Loucy (cell line): ENCODE measurements at regions not wholly inside any gene's neighbourhood (a gene's known extent, or its start where the extent isn't known, plus 50 kb on each side); places are given as distances from the start of the nearest gene placed in this dataset.

Source experiments
- H2AFZ ChIP-seq: fragments of 200-600 bp; sonication (generic); 2 replicates; pipeline ENCODE4 v1.6.0; 2016; ENCODE audit warnings: antibody characterized with exemption, mild to moderate bottlenecking, low read length, moderate library complexity
- H3F3A ChIP-seq: fragments of 200-600 bp; 2 replicates; pipeline ENCODE4 v1.6.0; 2016; ENCODE audit warnings: antibody characterized with exemption, low read depth, mild to moderate bottlenecking
- H3K27me3 ChIP-seq: fragments of 200-600 bp; sonication (generic); 2 replicates; pipeline ENCODE4 v1.6.1; 2014; ENCODE audit warnings: low read length, mild to moderate bottlenecking; ENCODE audit not compliant: insufficient read depth, poor library complexity, severe bottlenecking
- H3K36me3 ChIP-seq: fragments of 200-600 bp; sonication (generic); 2 replicates; pipeline ENCODE4 v1.6.1; 2016; ENCODE audit warnings: low read length; ENCODE audit not compliant: insufficient read depth
- H3K4me1 ChIP-seq: fragments of 200-600 bp; sonication (generic); 2 replicates; pipeline ENCODE4 v1.5.1; 2014; ENCODE audit warnings: low read length, mild to moderate bottlenecking; ENCODE audit not compliant: insufficient read depth, poor library complexity, severe bottlenecking
- H3K4me2 ChIP-seq: fragments of 200-600 bp; sonication (generic); 2 replicates; pipeline ENCODE4 v1.6.0; 2014; ENCODE audit warnings: antibody characterized with exemption, low read length, low read depth, mild to moderate bottlenecking; ENCODE audit not compliant: poor library complexity, severe bottlenecking
- H3K4me3 ChIP-seq: fragments of 200-600 bp; sonication (generic); 2 replicates; pipeline ENCODE4 v1.5.1; 2014; ENCODE audit warnings: low read length, mild to moderate bottlenecking, mixed read lengths; ENCODE audit not compliant: poor library complexity, severe bottlenecking
- H3K79me2 ChIP-seq: fragments of 200-600 bp; sonication (generic); 2 replicates; pipeline ENCODE4 v1.6.1; 2014; ENCODE audit warnings: low read length; ENCODE audit not compliant: insufficient read depth
- H3K9ac ChIP-seq: fragments of 200-600 bp; sonication (generic); 2 replicates; pipeline ENCODE4 v1.6.0; 2014; ENCODE audit warnings: mild to moderate bottlenecking, low read depth, low read length, moderate library complexity; ENCODE audit not compliant: poor library complexity, severe bottlenecking
- H3K9me2 ChIP-seq: fragments of 200-600 bp; sonication (generic); replicated peaks from 2 replicates; pipeline ENCODE4 v1.6.1; 2016; ENCODE audit warnings: low read depth, low read length, mixed read lengths
- H3K9me3 ChIP-seq: fragments of 200-600 bp; sonication (generic); 2 replicates; pipeline ENCODE4 v1.6.1; 2014; ENCODE audit warnings: mild to moderate bottlenecking, antibody characterized with exemption, low read length, low read depth; ENCODE audit not compliant: insufficient read depth
- H4K20me1 ChIP-seq: fragments of 200-600 bp; sonication (generic); 2 replicates; pipeline ENCODE4 v1.6.0; 2014; ENCODE audit warnings: antibody characterized with exemption, low read length, mild to moderate bottlenecking; ENCODE audit not compliant: insufficient read depth, poor library complexity, severe bottlenecking
- EZH2phosphoT487 ChIP-seq: fragments of 200-600 bp; IDR thresholded peaks from 2 replicates; pipeline ENCODE4 v1.6.1; 2018; ENCODE audit warnings: antibody characterized with exemption, mild to moderate bottlenecking, moderate library complexity, borderline replicate concordance
- TF ChIP-seq, protein P1 (sequence below): fragments of 200-600 bp; sonication (generic); conservative IDR thresholded peaks from 2 replicates; pipeline ENCODE4 v1.5.1; 2014; ENCODE audit warnings: mild to moderate bottlenecking, antibody characterized with exemption, low read length

DNA sequence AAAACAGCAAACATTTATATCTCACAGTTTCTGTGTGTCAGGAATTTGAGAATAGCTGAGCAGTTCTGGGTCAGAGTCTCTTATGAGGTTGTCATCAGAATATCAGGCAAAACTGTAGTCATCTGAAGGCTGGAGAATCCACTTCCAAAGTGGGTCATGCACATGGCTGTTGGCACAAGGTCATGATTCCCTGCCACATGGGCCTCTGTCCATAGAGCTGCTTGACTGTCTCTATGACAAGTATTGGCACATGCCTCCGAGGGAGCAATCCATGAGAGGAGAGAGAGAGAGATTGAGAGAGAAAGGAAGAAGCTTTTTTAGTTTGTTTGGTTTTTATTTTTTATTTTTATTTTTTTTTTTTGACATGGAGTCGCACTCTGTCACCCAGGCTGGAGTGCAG is 101.8 kb upstream of the DDX18 start:
- Histone ChIP-seq H3K79me2 (no peaks in the 10 kb centered on the region), H3K9me3 (no peaks in the 10 kb centered on the region), H3K9me2 (no peaks in the 10 kb centered on the region), H3K9ac (no peak overlapping the region), H2AFZ (no peak overlapping the region), H4K20me1 (no peaks in the 10 kb centered on the region), H3K27me3 (no peaks in the 10 kb centered on the region), H3K36me3 (no peaks in the 10 kb centered on the region), H3F3A (no peaks in the 10 kb centered on the region), H3K4me1 (peaks cover 5% of the 10 kb centered on the region), H3K4me3 (no peak overlapping the region), H3K4me2 (no peak overlapping the region)
- TF ChIP-seq, protein P1, sequence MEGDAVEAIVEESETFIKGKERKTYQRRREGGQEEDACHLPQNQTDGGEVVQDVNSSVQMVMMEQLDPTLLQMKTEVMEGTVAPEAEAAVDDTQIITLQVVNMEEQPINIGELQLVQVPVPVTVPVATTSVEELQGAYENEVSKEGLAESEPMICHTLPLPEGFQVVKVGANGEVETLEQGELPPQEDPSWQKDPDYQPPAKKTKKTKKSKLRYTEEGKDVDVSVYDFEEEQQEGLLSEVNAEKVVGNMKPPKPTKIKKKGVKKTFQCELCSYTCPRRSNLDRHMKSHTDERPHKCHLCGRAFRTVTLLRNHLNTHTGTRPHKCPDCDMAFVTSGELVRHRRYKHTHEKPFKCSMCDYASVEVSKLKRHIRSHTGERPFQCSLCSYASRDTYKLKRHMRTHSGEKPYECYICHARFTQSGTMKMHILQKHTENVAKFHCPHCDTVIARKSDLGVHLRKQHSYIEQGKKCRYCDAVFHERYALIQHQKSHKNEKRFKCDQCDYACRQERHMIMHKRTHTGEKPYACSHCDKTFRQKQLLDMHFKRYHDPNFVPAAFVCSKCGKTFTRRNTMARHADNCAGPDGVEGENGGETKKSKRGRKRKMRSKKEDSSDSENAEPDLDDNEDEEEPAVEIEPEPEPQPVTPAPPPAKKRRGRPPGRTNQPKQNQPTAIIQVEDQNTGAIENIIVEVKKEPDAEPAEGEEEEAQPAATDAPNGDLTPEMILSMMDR = no peak
- TF ChIP-seq EZH2phosphoT487 = no peak

DNA sequence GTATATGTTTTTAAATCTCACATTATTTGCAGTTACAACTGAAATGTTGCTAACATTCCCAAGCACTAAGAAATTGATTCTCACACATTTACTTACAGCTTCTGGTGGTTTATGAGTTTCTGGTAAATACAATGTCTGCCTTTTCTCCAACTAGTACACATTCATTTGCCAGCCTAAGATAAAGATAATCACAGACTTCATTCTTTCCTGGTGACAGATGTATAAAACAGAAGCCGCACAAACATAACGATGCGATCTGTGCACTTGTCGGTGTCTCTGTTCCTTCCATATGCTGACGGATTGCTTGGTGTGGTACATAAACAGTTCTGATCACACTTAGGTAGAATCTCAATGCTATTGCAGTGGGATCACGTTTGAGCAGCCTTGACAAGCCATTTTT is 100.4 kb upstream of the DDX18 start:
- H3K36me3 ChIP-seq = no peaks in the 10 kb centered on the region
- H3K4me1 ChIP-seq = peaks cover 13% of the 10 kb centered on the region
- TF ChIP-seq, protein P1 = no peak
- no peak for TF ChIP-seq EZH2phosphoT487
- no peak overlapping the region for H2AFZ ChIP-seq
- no peaks in the 10 kb centered on the region for H3K27me3 ChIP-seq
- H3K9me3 ChIP-seq = no peaks in the 10 kb centered on the region
- no peak overlapping the region for H3K4me3 ChIP-seq
- H3K9ac ChIP-seq = no peak overlapping the region
- no peaks in the 10 kb centered on the region for H3K79me2 ChIP-seq
- no peaks in the 10 kb centered on the region for H3K9me2 ChIP-seq
- H4K20me1 ChIP-seq = no peaks in the 10 kb centered on the region
- H3K4me2 ChIP-seq = no peak overlapping the region
- no peaks in the 10 kb centered on the region for H3F3A ChIP-seq

DNA sequence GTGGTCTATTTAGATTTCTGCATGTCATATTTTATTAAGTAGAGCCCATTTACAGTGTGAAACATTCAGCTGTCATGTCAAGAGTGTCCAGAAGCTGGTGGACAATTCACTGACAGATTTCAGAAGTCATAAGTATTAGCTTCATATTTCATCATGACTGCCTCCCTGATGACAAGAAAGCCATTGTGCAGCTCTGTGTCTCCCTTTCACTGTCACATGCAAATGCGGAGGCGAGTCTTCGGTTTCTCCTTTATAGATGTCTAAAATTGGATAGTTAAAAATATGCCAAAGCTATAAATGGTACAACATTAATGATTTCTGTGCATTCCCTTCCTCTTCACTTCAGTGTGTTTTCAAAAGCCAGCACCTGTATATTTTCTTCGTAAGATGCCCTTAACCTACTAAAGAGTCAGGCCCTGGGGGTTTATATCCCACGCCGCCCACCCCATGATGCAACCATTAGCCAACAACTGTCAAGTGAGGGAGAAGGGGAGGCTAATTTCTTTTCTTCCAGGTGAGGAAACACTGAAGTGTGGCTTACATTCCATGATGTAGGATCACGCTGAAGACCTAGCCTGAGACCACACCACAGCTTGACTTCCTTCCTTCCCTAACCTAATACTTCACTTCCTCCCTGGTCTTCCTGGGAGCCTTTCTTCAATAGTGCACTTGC is 99.6 kb upstream of the DDX18 start:
- Histone ChIP-seq H2AFZ (no peak overlapping the region), H4K20me1 (no peaks in the 10 kb centered on the region), H3F3A (no peaks in the 10 kb centered on the region), H3K9ac (no peak overlapping the region), H3K4me1 (peaks cover 15% of the 10 kb centered on the region), H3K79me2 (no peaks in the 10 kb centered on the region), H3K4me3 (no peak overlapping the region), H3K9me2 (no peaks in the 10 kb centered on the region), H3K27me3 (no peaks in the 10 kb centered on the region), H3K4me2 (no peak overlapping the region), H3K36me3 (no peaks in the 10 kb centered on the region), H3K9me3 (no peaks in the 10 kb centered on the region)
- TF ChIP-seq, protein P1 = no peak
- no peak for TF ChIP-seq EZH2phosphoT487
